ENCODE measurements at regions not wholly inside any gene's neighbourhood (a gene's known extent, or its start where the extent isn't known, plus 50 kb on each side); places are given as distances from the start of the nearest gene placed in this dataset.
"Not testable (repeated sequence)": the region's sequence is repeated elsewhere in the genome, so short reads cannot be mapped to it uniquely, and the experiment has no call there.

- Histone ChIP-seq H3K27ac (no peak overlapping the region), H3K9ac (no peak overlapping the region), H3K4me3 (no peak overlapping the region), H3K27me3 (replicated peaks; ENCODE audit: insufficient read depth) (0 out of 2 replicates have a peak, but pooled peaks cover 4% of the 10 kb centered on the region), H3K36me3 (ENCODE audit: low read depth) (no peaks in the 10 kb centered on the region), H3K9me3 (ENCODE audit: low read depth) (no peaks in the 10 kb centered on the region), H3K4me1 (ENCODE audit: insufficient read depth) (no peaks in the 10 kb centered on the region), H2AFZ (no peak overlapping the region; the same call in 1 of the 2 replicates), H3K4me2 (ENCODE audit: unreplicated experiment) (no peak overlapping the region), H3K79me2 (ENCODE audit: insufficient read depth) (no peaks in the 10 kb centered on the region), H3K9me2 (ENCODE audit: insufficient read depth) (no peaks in the 10 kb centered on the region), H3F3A (ENCODE audit: insufficient read depth) (no peaks in the 10 kb centered on the region), H4K20me1 (ENCODE audit: insufficient read depth) (no peaks in the 10 kb centered on the region)
- in situ Hi-C loops (cut with MboI): no loop called here
- TF ChIP-seq EZH2phosphoT487 (IDR thresholded peaks at IDR 0.05; ENCODE audit: insufficient read depth, low read depth) (no peak), EZH2 (IDR thresholded peaks at IDR 0.05; ENCODE audit: insufficient read depth, poor library complexity, severe bottlenecking) (no peak)
- DNase-seq: no peak
- 62 to 68% methylated on average over 2 of the region's 2 CpGs for WGBS, 2 experiments (ENCODE audit: low coverage in 1 of 2, low lambda C conversion rate in 2 of 2, missing lambda C conversion rate in 2 of 2)
These were observed 241.7 kb downstream of the TMEM26 start for GRCh38 chr10:61211468-61211867.

GRCh38 chr10:61197057-61197456 lies 253.1 kb upstream of the RHOBTB1 start:
- H3K27me3 ChIP-seq (replicated peaks; ENCODE audit: insufficient read depth): 0 out of 2 replicates have a peak, but pooled peaks cover 5% of the 10 kb centered on the region
- no peaks in the 10 kb centered on the region for H3K9me3 ChIP-seq (ENCODE audit: low read depth)
- H3F3A ChIP-seq (ENCODE audit: insufficient read depth): no peaks in the 10 kb centered on the region
- in situ Hi-C loops (cut with MboI): no loop called here
- no peak overlapping the region for H3K9ac ChIP-seq
- no peak overlapping the region for H3K4me3 ChIP-seq
- H3K79me2 ChIP-seq (ENCODE audit: insufficient read depth): no peaks in the 10 kb centered on the region
- TF ChIP-seq EZH2phosphoT487 (IDR thresholded peaks at IDR 0.05; ENCODE audit: insufficient read depth, low read depth) (no peak), EZH2 (IDR thresholded peaks at IDR 0.05; ENCODE audit: insufficient read depth, poor library complexity, severe bottlenecking) (no peak)
- no peaks in the 10 kb centered on the region for H3K9me2 ChIP-seq (ENCODE audit: insufficient read depth)
- 17 to 30% methylated on average over 1 of the region's 1 CpG for WGBS, 2 experiments (ENCODE audit: low coverage in 1 of 2, low lambda C conversion rate in 2 of 2, missing lambda C conversion rate in 2 of 2)
- H3K4me2 ChIP-seq (ENCODE audit: unreplicated experiment): no peak overlapping the region
- H2AFZ ChIP-seq: no peak overlapping the region
- no peaks in the 10 kb centered on the region for H3K4me1 ChIP-seq (ENCODE audit: insufficient read depth)
- no peak overlapping the region for H3K27ac ChIP-seq
- no peaks in the 10 kb centered on the region for H4K20me1 ChIP-seq (ENCODE audit: insufficient read depth)
- DNase-seq: no peak
- H3K36me3 ChIP-seq (ENCODE audit: low read depth): no peaks in the 10 kb centered on the region

- in situ Hi-C loops (cut with MboI): no loop called here
- Histone ChIP-seq H3K36me3 (ENCODE audit: low read depth) (no peaks in the 10 kb centered on the region), H3K9me2 (ENCODE audit: insufficient read depth) (no peaks in the 10 kb centered on the region), H3K4me3 (no peak overlapping the region), H3K4me1 (ENCODE audit: insufficient read depth) (no peaks in the 10 kb centered on the region), H2AFZ (no peak overlapping the region), H3K9ac (no peak overlapping the region), H3K4me2 (ENCODE audit: unreplicated experiment) (no peak overlapping the region), H3K27ac (no peak overlapping the region), H3K9me3 (ENCODE audit: low read depth) (no peaks in the 10 kb centered on the region), H3K27me3 (replicated peaks; ENCODE audit: insufficient read depth) (0 out of 2 replicates have a peak, but pooled peaks cover 5% of the 10 kb centered on the region), H3K79me2 (ENCODE audit: insufficient read depth) (no peaks in the 10 kb centered on the region), H4K20me1 (ENCODE audit: insufficient read depth) (no peaks in the 10 kb centered on the region), H3F3A (ENCODE audit: insufficient read depth) (no peaks in the 10 kb centered on the region)
- no peak for DNase-seq
- TF ChIP-seq EZH2phosphoT487 (IDR thresholded peaks at IDR 0.05; ENCODE audit: insufficient read depth, low read depth): no peak
- no peak for TF ChIP-seq EZH2 (IDR thresholded peaks at IDR 0.05; ENCODE audit: insufficient read depth, poor library complexity, severe bottlenecking)
These were observed 251.2 kb upstream of the RHOBTB1 start for GRCh38 chr10:61195211-61195610.

GRCh38 chr10:61192589-61192988 lies 248.6 kb upstream of the RHOBTB1 start:
- H3K9me3 ChIP-seq (ENCODE audit: low read depth); H3F3A ChIP-seq (ENCODE audit: insufficient read depth); H3K36me3 ChIP-seq (ENCODE audit: low read depth); H3K9ac ChIP-seq; H4K20me1 ChIP-seq (ENCODE audit: insufficient read depth); H3K27ac ChIP-seq; H3K27me3 ChIP-seq (replicated peaks; ENCODE audit: insufficient read depth); H3K9me2 ChIP-seq (ENCODE audit: insufficient read depth); H3K4me3 ChIP-seq; H2AFZ ChIP-seq; H3K4me2 ChIP-seq (ENCODE audit: unreplicated experiment); DNase-seq; in situ Hi-C loops (cut with MboI); H3K4me1 ChIP-seq (ENCODE audit: insufficient read depth); H3K79me2 ChIP-seq (ENCODE audit: insufficient read depth): not testable (repeated sequence)
- WGBS, 2 experiments (ENCODE audit: low coverage in 1 of 2, low lambda C conversion rate in 2 of 2, missing lambda C conversion rate in 2 of 2): 3 to 9% methylated on average over 2 of the region's 2 CpGs

- H3K9ac ChIP-seq: no peak overlapping the region
- H2AFZ ChIP-seq: no peak overlapping the region
- no peaks in the 10 kb centered on the region for H3K79me2 ChIP-seq (ENCODE audit: insufficient read depth)
- H3K4me3 ChIP-seq: no peak overlapping the region
- no peaks in the 10 kb centered on the region for H3K36me3 ChIP-seq (ENCODE audit: low read depth)
- no peaks in the 10 kb centered on the region for H4K20me1 ChIP-seq (ENCODE audit: insufficient read depth)
- no peaks in the 10 kb centered on the region for H3K9me2 ChIP-seq (ENCODE audit: insufficient read depth)
- DNase-seq: no peak
- H3K4me1 ChIP-seq (ENCODE audit: insufficient read depth): no peaks in the 10 kb centered on the region
- no peaks in the 10 kb centered on the region for H3F3A ChIP-seq (ENCODE audit: insufficient read depth)
- no peak overlapping the region for H3K27ac ChIP-seq
- H3K4me2 ChIP-seq (ENCODE audit: unreplicated experiment): no peak overlapping the region
- TF ChIP-seq EZH2phosphoT487 (IDR thresholded peaks at IDR 0.05; ENCODE audit: insufficient read depth, low read depth): no peak
- no peak for TF ChIP-seq EZH2 (IDR thresholded peaks at IDR 0.05; ENCODE audit: insufficient read depth, poor library complexity, severe bottlenecking)
- 0 out of 2 replicates have a peak, but pooled peaks cover 5% of the 10 kb centered on the region for H3K27me3 ChIP-seq (replicated peaks; ENCODE audit: insufficient read depth)
- in situ Hi-C loops (cut with MboI): no loop called here
- WGBS, 2 experiments (ENCODE audit: low coverage in 1 of 2, low lambda C conversion rate in 2 of 2, missing lambda C conversion rate in 2 of 2): 60 to 68% methylated on average over 3 of the region's 3 CpGs
- no peaks in the 10 kb centered on the region for H3K9me3 ChIP-seq (ENCODE audit: low read depth)
These were observed 248.1 kb upstream of the RHOBTB1 start for GRCh38 chr10:61192042-61192441.
